ENCODE measurements at regions not wholly inside any gene's neighbourhood (a gene's known extent, or its start where the extent isn't known, plus 50 kb on each side); places are given as distances from the start of the nearest gene placed in this dataset.

DNA sequence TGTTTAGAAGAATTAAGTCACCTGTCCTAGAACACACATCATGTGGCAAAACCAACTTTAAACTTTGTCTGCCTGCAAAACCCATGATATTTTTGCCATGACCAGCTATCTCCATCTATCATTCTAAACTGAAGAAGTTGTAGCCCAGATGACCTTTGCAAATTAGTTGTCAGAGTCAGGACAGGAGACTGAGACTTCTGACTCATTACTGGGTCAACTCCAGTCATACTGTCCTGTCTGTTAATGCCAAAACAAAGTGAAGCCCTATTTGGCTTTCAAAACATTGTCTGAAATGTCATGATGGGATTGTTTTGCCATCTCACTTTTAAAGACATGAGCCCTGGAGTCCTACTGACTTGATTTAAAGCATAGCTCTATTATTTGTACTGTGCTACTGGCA, 365.7 kb upstream of the CPEB2 start:
- no peak for DNase-seq (ENCODE audit: low read depth in 4 of 4, low spot score in 3 of 4)

DNA sequence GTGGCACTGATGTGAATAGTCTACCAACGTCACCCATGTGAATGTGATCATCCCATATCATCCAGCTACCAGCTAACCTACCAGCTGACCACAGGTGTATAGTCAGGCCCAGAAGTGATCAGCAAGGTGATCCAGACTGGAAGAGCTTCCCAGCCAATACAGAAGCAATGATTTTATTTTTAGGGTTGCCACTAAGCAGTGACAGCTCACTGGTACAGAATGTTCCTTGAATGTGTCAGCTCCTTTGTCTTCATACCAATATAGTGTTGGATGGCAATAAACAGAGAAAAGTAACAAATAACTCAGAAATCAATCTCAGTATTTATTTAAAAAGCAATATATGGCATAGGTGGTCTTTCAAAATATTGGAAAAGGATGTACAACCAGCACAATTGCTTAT, 361.8 kb upstream of the CPEB2 start:
- no peak for DNase-seq (ENCODE audit: low read depth in 4 of 4, low spot score in 3 of 4)

DNA sequence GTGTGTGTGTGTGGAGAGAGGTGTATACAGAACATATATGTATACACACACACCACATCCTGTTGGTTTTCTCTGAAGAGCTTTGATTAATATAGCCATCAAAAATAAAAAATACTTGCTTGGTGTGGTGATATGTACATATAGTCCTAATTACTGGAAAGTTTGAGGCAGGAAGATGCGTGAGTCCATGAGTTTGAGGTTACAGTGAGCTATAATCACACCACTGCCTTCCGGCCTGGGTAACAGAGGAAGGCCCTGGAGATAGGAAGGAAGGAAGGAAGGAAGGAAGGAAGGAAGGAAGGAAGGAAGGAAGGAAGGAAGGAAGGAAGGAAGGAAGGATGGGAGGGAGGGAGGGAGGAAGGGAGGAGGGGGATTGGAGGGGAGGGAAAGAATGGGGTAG, 360.4 kb upstream of the CPEB2 start:
- no peak for DNase-seq (ENCODE audit: low read depth in 4 of 4, low spot score in 3 of 4)

DNA sequence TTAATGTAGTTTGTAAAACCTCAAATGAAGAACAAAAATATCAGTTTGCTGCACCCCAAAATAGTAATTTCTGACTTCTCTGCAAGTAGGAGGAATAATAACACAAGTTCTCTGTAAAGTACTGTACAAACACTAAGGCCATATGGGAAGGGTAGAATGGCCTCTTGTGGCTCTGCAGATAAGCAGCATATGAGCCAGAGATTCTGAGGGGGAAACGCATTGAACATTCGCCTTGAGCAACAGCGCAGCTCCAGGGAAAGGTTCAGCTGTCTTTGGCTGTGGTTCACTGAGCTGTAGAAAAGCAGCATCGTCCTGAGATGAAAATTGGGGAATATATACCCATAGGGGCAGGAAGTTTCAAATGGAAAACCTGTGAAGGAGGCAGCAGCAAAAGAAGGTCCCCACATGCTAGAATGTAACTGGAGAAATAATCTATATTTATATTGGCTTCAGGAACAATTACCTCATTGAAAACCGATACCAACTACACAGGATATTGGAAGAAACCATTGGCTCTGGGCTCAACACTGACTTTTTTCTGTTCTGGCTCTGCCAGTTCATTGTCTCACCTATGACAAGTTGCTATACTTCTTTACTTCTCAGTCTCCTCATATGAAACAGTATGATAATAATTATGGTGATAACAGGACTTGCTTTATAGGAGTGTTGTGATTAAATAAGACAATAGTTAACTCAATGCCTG, 357.6 kb upstream of the CPEB2 start:
- DNase-seq (ENCODE audit: low read depth in 4 of 4, low spot score in 3 of 4): no peak

DNA sequence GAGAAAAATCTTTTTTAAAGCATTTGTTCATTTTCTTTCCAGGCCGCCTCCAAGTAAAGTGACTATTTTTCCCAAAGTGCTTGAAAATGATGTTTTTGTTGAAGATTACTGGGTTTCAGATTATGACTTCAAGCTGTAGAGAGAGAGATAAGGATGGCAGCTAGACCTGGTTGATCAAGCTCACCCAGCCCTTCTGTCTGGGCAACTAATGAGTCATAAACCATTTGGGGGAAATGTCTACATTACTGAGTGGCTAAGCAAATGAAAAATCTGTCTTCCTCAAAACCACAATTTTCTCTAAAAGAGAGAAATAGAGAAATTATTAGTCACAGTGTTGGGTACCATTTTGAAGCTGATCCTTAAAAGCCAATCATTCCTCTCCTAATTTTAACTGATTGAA, 355.4 kb upstream of the CPEB2 start:
- no peak for DNase-seq (ENCODE audit: low read depth in 4 of 4, low spot score in 3 of 4)

DNA sequence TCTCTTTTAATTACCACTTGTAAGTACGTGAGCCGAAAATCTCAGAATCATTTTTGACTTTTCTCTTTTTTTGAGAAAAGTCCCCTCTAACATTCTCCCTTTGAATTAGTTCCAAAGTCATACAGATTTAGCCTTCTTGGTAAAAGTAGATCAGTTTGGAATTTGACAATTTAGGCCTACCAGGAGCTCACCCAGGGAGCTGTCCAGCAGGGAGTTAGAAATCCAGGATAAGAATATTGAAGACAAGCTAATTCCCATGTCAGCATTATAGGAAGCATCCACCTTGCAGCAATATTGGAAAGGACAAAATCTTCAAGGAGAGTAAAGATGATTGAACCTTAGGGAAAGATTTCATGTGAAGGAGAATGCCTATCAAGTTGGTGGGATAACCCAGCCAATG, 352.2 kb upstream of the CPEB2 start:
- no peak for DNase-seq (ENCODE audit: low read depth in 4 of 4, low spot score in 3 of 4)

DNA sequence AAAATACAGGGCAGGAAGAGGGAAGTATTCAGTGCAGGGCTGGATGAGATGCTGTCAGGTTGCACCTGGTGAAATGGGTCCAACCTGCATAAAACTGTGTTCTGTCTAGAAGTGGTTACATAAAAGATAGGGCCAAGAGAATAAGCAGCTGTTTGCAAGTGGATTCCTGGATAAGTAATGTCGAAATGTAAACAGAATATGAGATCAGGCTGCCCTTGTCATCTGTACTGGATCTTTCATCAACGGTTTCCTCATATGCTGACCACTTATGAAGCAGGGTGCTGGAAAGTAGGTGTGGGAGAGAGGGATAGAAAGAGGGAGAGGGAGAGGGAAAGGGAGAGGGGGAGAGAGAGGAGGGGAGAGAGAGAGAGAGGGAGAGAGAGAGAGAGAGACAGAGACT, 349.8 kb upstream of the CPEB2 start:
- no peak for DNase-seq (ENCODE audit: low read depth in 4 of 4, low spot score in 3 of 4)

DNA sequence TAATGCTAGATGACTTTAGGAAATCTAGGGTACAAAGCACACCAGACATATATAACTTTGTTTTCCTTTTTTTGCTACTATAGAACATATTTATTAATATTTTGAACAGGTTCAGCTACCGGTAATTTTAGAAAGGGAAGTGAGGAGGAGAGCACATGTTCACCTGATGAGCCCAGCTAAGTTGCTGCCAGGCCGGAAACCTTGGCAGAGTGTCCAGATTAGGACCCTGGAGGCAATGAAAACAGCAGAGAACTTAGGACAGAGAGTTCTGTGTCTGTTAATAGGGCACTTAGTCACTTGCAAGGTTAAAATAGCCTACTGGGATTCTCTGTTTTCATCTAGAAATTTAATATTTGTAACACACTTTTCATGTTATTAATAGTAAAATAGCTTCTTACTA, 348.9 kb upstream of the CPEB2 start:
- DNase-seq (ENCODE audit: low read depth in 4 of 4, low spot score in 3 of 4): no peak

DNA sequence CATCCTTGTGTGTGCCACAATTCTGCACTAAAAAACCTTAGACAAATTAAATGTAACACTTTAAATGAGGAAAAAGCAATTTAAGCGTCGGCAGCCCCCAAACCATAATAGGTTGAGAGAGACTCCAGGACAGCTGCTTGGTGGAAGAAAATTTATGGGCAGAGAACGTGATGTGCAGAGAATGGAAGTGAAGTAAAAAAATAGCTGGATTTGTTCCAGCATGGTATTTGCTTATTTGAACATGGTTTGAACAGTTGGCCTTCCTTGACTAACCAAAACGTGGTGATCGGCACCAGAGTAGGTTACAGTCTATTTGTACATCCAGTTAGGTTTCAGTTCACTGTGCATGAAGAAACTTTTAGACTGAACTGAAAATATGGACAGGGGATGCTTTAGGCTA, 343.0 kb upstream of the CPEB2 start:
- no peak for DNase-seq (ENCODE audit: low read depth in 4 of 4, low spot score in 3 of 4)

DNA sequence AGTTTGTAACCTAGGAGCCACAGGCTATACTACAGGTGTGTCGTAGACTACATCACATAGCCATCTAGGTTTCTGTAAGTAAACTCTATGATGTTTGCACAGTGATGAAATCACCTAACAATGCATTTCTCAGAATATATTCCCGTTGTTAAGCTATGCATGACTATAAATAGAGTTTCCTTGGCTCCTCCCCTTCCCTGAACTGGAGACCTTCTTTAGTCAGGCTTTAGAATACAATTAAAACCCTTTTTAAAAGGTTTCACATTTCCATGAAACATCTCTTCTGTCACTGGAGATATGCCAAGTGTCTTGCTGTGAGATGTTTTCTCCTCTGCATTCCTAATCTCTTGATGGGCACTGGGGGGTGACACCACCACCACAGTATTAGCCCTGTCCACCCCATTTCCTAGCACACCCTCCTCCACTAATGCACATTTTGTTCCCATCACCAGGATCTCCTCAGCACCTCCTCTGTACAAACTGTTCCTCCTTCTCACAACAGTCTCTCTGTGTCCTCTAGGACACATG, 334.6 kb upstream of the CPEB2 start:
- DNase-seq (ENCODE audit: low read depth in 4 of 4, low spot score in 3 of 4): no peak

DNA sequence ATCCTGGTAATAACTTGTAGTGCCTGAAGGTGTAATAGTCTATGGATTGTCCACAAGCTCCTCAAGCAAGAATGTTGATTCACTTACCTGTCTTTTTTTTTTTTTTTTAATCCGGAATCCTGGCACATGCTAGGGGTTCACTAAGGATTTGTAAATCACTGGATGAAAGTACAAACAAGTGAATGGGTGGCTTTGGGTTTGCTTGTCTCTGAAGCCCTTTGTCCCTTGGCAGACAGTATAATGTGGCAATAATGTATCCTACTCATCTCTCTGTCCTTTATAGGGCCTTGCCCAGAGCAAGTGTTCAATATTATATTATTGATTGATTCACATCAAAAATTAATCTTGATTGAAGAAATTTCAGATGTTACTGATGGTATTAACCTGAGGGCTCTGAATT, 334.0 kb upstream of the CPEB2 start:
- no peak for DNase-seq (ENCODE audit: low read depth in 4 of 4, low spot score in 3 of 4)

DNA sequence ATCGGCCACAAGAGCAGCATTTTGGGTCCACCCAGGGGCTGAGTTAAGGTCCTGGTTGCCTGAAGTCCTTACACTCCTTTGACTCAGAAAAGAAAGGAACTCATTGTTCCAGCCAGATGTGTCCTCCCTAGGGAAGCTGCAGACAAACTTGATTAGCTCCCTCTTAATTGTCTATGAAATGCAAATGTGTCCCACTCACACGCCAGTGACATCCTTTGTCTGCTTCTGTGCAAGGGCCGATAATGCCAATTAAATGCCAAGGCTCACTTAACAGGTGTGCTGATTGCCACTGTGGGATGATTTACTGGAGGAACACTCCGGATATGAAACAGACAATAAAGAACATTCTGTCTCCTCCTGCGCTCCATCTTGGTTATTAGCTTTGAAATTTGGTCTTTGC, 332.9 kb upstream of the CPEB2 start:
- no peak for DNase-seq (ENCODE audit: low read depth in 4 of 4, low spot score in 3 of 4)

DNA sequence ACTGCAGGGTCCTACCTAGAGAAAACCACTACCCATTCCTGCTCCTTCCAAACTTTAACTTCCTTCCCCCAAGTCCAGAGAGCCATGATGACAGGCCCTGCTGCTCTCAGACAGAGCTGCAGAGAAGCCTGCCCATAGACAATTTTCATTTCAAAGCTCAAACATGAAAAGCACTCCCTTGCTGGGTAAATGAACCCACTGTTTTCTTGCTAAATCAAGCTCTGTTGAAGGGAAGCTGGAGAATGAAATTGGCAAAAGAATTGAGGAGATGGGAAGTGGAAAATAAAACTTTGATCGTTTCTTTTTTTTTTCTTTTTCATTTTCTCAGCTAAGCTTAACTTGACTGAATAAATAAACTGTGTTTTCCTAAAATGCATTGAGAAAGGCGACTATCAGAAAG, 331.1 kb upstream of the CPEB2 start:
- DNase-seq (ENCODE audit: low read depth in 4 of 4, low spot score in 3 of 4): no peak

DNA sequence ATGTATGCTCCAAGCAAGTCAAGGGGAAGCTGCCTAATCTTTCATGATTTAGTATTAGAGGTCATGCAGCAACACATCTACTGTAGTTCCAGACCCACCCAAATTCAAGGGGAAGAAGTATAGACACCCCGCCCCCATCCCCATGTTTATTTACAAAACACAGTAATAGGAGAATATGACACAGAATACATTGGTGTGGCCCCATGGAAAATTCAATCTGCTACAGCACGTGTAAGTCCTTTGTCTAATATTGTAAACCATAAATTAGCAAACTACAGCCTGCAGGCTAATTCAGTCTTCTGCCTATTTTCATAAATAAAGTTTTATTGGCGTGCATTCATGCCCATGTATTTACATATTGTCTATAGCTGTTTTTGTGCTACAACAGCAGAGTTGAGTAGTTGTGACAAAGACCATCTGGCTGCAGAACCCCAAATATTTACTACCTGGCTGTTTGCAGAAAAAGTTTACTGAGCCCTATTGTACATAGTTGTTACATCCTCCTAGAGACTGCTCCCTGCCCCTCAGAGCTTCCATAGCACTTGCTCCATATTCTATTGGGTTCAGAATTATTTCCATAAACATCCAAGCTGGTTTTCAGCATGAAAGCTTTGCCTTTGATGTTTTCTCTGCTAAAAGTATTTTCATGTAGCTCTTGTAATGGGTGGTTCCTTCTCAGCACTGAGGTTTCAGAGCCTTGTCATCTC, 326.8 kb upstream of the CPEB2 start:
- no peak for DNase-seq (ENCODE audit: low read depth in 4 of 4, low spot score in 3 of 4)

DNA sequence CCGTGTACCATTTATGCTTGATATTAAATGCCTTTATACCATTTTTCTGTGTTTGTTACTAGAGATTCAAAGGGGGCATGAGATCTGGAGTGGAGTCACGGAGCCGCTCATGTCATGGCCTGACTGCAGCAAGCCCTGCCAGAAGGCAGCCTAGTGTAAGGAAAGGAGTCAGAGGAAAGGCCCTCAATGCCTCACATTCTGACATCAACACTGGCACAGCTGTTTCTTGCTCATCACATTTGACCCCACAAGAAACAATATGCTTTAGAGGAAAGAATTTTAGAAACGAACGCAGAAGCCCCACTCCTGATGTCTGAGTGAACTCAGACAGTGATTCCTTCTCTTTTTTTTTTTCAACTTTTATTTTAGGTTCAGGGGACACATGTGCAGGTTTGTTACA, 322.4 kb upstream of the CPEB2 start:
- DNase-seq (ENCODE audit: low read depth in 4 of 4, low spot score in 3 of 4): no peak

DNA sequence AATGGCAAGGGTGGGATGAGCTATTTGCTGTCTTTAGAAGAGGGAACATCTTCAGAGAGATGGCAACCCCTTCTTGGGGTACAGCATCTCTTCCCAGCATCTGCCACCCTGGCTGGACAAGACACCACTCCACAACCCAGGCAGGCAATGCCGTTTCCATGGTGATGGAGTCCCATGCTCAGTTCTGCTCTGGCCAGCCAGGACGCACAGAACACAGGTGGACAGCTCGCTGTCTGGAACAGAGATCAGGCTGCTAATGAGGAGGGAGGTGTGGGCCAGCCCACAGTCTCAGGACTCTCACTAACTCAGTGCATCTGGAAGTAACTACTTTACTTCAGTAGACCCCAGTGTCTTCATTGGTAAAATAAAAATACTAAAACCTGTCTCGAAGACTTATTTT, 321.0 kb upstream of the CPEB2 start:
- DNase-seq (ENCODE audit: low read depth in 4 of 4, low spot score in 3 of 4): no peak

DNA sequence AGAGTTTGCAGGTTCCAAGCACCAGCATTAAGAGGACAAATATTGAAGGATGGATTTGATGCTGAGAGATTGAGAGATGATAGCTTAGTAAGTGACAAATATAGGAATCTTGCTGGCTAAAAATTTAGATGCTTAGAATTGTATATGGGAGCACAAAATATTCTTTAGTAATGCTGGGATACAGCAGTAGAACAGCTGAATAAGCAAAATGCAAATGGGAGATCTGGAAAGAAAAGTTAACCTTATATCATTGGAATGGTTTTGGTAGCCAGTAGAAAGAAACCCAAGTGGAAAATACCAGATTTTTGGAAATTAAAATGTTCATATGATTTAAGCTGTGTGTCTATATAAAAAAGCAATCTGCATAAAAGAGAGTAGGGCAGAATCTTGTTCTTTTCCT, 308.6 kb upstream of the CPEB2 start:
- no peak for DNase-seq (ENCODE audit: low read depth in 4 of 4, low spot score in 3 of 4)

DNA sequence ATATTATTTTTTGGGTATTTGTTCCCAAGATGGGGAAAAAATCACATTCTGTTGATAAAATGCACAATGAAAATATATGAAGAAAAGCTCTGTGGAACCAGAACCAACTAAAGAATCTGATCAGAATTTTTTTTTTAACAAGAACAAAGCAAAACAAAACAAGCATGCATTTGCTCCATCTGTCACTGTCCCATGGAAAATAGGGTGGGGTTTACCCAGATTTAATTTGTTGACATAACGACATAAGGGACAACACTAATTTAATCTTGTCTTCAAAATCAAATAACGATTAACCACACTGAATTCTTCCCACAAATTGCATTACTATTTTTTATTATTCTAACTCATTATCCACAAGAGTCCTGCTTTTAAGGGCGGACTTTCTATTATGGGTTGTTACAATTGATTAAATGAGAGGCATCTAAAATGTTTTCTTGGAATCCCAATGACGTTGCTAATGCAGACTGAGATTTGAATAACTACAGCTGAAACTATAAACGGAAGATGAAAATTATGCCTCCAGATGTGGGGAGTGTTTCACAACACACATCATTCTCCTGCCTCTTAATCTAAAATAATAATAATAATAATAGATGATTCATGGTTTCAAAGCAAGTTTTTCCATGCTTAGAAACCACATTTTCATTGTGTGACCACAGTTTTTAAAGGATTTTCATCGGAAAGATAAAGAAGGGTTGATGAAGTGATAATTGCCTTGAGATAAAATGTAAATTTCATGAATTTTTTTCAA, 307.0 kb upstream of the CPEB2 start:
- DNase-seq (ENCODE audit: low read depth in 4 of 4, low spot score in 3 of 4): no peak

DNA sequence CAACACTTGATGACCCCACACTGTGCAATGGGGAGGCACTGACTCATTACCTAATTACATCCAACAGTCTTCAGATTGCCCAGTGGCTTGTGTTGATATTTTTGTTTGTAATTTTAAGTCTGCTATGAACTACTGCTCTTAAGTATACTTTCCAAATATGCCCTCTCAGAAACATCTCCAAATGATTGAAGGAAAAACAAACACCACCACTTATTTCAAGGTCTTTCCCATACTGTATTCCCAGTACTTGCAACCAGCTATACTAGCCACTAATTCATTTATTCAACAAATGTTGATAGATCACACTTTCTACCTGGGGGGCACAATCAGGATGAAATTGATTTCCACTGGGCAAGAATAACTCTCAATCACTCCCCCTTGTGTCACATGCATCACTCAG, 302.2 kb upstream of the CPEB2 start:
- DNase-seq (ENCODE audit: low read depth in 4 of 4, low spot score in 3 of 4): no peak

DNA sequence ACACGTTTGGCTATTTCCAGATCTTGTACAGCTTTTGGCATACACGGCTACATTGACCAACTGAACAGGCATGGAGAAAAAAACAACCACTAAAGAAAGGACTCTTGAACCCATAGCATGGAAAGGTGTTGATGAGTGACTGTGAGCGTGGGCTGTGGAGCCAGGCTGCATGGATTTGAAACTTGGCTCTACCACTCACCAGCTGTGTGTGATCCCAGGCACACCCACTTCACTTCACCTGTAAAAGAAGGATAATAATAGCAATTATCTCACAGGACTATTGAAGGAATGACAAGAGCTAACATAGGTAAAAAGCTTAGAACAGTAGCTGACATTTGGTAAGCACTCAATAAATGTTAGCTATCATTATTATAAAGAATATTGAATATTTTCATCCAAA, 301.7 kb upstream of the CPEB2 start:
- no peak for DNase-seq (ENCODE audit: low read depth in 4 of 4, low spot score in 3 of 4)

DNA sequence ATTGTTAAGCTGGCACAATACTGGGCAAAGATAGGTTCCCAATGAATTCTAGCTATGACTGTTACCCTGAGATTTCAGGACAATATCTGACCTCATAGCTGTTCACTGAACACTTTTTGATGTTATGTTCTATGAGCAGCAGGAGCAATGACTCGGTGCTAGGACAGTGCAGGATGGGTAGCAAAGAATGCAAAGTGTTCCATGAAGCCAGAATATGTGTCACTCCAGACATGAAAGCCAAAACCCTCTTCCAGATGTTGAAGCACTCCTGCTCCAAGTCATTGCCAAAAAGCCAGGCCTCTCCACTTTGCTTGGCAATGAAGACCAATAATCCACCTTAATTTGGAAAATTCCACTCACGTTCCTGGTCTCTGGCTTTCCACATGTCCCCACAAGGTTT, 300.9 kb upstream of the CPEB2 start:
- DNase-seq (ENCODE audit: low read depth in 4 of 4, low spot score in 3 of 4): no peak

DNA sequence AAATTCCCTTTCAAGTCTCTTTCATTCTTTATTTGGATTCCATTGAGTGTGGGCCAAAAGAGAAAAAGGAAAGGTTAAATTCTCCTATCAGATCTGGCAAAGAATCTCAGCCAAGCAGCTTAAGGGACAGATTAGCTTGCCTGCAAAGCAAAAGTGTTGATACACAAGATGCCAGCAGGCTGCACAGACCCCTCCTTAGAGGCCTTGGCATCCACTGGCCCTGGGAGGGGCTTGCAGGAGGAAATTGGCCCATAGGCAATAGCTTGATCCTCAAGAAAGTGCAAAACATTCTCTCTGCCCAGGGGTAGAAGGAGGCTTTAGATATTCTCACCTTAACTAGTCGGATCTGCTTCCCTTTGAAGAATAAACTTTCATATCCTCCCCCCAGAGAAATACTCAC, 300.4 kb upstream of the CPEB2 start:
- no peak for DNase-seq (ENCODE audit: low read depth in 4 of 4, low spot score in 3 of 4)
